Neural cell (in vitro differentiated cells): ENCODE measurements at regions not wholly inside any gene's neighbourhood (a gene's known extent, or its start where the extent isn't known, plus 50 kb on each side); places are given as distances from the start of the nearest gene placed in this dataset.

Experiments
- EP300 ChIP-seq: fragments of 450-650 bp; conservative IDR thresholded peaks from 2 replicates; pipeline ENCODE4 v1.6.1; 2014; ENCODE audit warnings: antibody characterized with exemption, mild to moderate bottlenecking, moderate library complexity; ENCODE audit not compliant: poor library complexity, severe bottlenecking
- EZH2 ChIP-seq: fragments of 200-600, 300-800 bp; shearing (Covaris generic), sonication (generic); IDR thresholded peaks from 2 replicates; pipeline ENCODE4 v1.6.1; 2014; ENCODE audit warnings: antibody characterized with exemption, low read length, borderline replicate concordance, mild to moderate bottlenecking; ENCODE audit not compliant: insufficient read depth, poor library complexity, severe bottlenecking
- POLR2AphosphoS5 ChIP-seq: IDR thresholded peaks from 2 replicates; pipeline ENCODE4 v1.6.1; 2012
- RAD21 ChIP-seq: fragments of 450-650 bp; conservative IDR thresholded peaks from 2 replicates; pipeline ENCODE4 v1.6.1; 2014; ENCODE audit warnings: antibody characterized with exemption, mild to moderate bottlenecking, moderate library complexity
- SMC3 ChIP-seq: fragments of 450-650 bp; conservative IDR thresholded peaks from 2 replicates; pipeline ENCODE4 v1.6.1; 2014; ENCODE audit warnings: antibody characterized with exemption, mild to moderate bottlenecking, moderate library complexity; ENCODE audit not compliant: poor library complexity
- TF ChIP-seq, protein P1 (sequence below): fragments of 450-650 bp; IDR thresholded peaks from 2 replicates; pipeline ENCODE4 v1.5.1; 2014; ENCODE audit warnings: antibody characterized with exemption, mild to moderate bottlenecking, moderate library complexity; ENCODE audit not compliant: poor library complexity, severe bottlenecking

DNA sequence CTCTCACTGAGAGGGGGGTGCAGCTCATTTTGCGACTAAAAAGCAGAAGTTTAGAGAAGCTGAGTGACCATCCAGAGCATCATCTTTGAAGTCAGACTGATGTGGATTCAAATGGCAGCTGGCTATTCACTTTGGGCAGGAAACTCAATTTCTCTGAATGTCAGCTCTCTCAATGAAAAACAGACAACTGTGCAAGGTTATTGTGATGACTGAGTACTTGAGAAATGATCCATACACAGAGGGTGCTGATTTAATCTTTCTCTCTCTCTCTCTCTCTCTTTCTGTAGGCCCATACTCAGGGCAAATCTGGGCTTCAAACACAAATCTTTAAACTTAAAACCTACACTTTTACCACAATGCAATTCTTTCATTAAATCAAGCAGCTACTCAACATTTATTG, 185.8 kb upstream of the SLIT2 start:
- TF ChIP-seq, protein P1, sequence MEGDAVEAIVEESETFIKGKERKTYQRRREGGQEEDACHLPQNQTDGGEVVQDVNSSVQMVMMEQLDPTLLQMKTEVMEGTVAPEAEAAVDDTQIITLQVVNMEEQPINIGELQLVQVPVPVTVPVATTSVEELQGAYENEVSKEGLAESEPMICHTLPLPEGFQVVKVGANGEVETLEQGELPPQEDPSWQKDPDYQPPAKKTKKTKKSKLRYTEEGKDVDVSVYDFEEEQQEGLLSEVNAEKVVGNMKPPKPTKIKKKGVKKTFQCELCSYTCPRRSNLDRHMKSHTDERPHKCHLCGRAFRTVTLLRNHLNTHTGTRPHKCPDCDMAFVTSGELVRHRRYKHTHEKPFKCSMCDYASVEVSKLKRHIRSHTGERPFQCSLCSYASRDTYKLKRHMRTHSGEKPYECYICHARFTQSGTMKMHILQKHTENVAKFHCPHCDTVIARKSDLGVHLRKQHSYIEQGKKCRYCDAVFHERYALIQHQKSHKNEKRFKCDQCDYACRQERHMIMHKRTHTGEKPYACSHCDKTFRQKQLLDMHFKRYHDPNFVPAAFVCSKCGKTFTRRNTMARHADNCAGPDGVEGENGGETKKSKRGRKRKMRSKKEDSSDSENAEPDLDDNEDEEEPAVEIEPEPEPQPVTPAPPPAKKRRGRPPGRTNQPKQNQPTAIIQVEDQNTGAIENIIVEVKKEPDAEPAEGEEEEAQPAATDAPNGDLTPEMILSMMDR, result no peak
- TF ChIP-seq EP300 (no peak), SMC3 (no peak), RAD21 (no peak), EZH2 (no peak), POLR2AphosphoS5 (no peak)
